A673 (cell line): ENCODE measurements at regions not wholly inside any gene's neighbourhood (a gene's known extent, or its start where the extent isn't known, plus 50 kb on each side); places are given as distances from the start of the nearest gene placed in this dataset.

Experiments used
- EZH2 ChIP-seq: fragments of 200-600 bp; sonication (generic); IDR thresholded peaks from 2 replicates; pipeline ENCODE4 v1.6.1; 2017; ENCODE audit warnings: borderline replicate concordance, low read depth, mild to moderate bottlenecking, mixed read lengths, antibody characterized with exemption, low read length; ENCODE audit not compliant: poor library complexity, severe bottlenecking
- TF ChIP-seq, protein P1 (sequence below): fragments of 300-800, 200-600 bp; sonication (generic); conservative IDR thresholded peaks from 2 replicates; pipeline ENCODE4 v1.5.1; 2017; ENCODE audit warnings: low read depth, mild to moderate bottlenecking, antibody characterized with exemption, low read length, moderate library complexity, mixed read lengths

DNA sequence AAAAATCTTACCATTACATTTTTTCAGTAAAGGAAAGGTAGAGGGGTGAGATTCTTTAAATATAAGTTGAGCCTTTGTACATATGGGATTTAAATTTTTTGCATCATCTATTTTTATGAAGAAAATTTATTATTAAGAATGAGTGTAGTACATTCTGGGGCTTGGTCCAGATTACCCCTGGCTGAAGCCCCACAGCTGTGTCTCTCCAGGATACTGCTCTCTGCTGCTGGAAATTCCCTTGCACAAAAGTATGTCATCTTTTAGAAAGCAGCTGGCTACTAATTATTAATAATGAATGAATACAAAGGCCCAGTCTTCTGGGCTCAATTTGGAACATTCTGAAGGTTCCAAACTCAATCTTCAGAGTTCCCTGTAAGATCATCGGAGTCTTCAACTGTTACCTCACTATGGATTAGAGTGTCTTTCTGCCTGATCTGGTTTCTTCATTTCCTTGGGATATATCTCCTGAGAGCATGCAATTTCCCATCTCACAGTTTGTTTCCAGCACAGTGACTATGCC lies 428.6 kb upstream of the BRINP3 start:
- TF ChIP-seq, protein P1, sequence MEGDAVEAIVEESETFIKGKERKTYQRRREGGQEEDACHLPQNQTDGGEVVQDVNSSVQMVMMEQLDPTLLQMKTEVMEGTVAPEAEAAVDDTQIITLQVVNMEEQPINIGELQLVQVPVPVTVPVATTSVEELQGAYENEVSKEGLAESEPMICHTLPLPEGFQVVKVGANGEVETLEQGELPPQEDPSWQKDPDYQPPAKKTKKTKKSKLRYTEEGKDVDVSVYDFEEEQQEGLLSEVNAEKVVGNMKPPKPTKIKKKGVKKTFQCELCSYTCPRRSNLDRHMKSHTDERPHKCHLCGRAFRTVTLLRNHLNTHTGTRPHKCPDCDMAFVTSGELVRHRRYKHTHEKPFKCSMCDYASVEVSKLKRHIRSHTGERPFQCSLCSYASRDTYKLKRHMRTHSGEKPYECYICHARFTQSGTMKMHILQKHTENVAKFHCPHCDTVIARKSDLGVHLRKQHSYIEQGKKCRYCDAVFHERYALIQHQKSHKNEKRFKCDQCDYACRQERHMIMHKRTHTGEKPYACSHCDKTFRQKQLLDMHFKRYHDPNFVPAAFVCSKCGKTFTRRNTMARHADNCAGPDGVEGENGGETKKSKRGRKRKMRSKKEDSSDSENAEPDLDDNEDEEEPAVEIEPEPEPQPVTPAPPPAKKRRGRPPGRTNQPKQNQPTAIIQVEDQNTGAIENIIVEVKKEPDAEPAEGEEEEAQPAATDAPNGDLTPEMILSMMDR: no peak
- TF ChIP-seq EZH2: no peak
